Posterior cingulate gyrus (tissue), 11 donors: ENCODE measurements at regions not wholly inside any gene's neighbourhood (a gene's known extent, or its start where the extent isn't known, plus 50 kb on each side); places are given as distances from the start of the nearest gene placed in this dataset.

ENCODE experiments used
- DNase-seq, 10 donors: peaks; one replicate each; pipeline versions ENCODE4 v3.0.0 to v3.0.0-alpha.2; 2020 to 2021; ENCODE audit warnings: mixed read lengths in 3 of 10
- intact Hi-C: fragments of 100-400 bp; cut with DNase I; formaldehyde crosslinking; loops from one replicate; pipeline ENCODE4 v1.15.1; 2023

GRCh38 chr9:113772121-113772810 is 103.8 kb upstream of the ZNF618 start:
- intact Hi-C loops, result no loop called here

GRCh38 chr9:113774963-113775362 is 101.1 kb upstream of the ZNF618 start:
- intact Hi-C loops, result no loop called here
- DNase-seq, result no peak

More at GRCh38 chr9:113772121-113772810, 103.8 kb upstream of the ZNF618 start:
- DNase-seq, result no peak

DNA sequence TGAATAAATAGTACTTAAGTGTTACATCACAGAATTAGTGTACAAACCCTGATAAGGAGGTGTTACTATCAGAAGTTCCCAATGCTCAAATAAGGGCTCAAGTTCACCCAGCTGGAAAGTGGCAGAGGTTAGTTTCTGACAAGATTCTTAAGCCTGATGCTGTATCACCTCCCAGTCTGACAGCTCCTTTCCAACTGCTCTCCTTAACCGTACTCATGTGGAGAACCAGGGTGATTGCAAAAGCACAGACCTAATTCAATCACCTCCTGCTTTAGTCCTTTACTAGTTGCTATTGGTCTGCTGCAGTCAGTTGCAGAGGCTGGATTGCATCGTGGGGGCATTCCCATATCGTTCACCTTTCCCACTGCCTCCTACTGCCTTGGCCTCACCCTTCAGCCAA is 100.4 kb upstream of the ZNF618 start:
- DNase-seq, result no peak
- intact Hi-C loops, result no loop called here

GRCh38 chr9:113776194-113776593 is 99.9 kb upstream of the ZNF618 start:
- intact Hi-C loops, result no loop called here
- DNase-seq, result no peak

GRCh38 chr9:113781381-113781780 is 94.7 kb upstream of the ZNF618 start:
- no peak for DNase-seq
- intact Hi-C loops, result no loop called here

GRCh38 chr9:113781896-113782295 is 94.2 kb upstream of the ZNF618 start:
- DNase-seq, result no peak
- intact Hi-C loops, result no loop called here

- DNase-seq, result no peak
- intact Hi-C loops, result no loop called here
These were observed 92.6 kb upstream of the ZNF618 start for GRCh38 chr9:113783475-113783874.

DNA sequence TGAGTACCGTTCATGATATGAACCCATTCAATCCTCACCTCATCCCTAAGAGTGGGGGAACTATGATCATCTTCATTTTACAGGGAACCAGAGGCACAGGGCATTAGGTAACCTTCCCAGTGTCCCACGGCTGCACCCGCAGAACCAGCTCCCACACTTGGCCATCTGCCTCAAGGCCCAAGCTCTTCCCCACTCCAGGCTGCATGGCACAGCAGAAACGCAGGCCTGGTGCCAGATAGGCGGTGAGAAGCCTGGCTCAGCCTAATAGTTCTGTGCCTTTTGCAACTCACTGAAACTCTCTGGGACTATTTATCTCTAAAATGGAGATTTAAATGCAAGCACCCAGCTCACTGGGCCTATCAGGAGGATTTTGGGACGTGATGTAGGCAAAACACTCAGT is 90.8 kb upstream of the ZNF618 start:
- DNase-seq, result no peak
- intact Hi-C loops, result no loop called here

DNA sequence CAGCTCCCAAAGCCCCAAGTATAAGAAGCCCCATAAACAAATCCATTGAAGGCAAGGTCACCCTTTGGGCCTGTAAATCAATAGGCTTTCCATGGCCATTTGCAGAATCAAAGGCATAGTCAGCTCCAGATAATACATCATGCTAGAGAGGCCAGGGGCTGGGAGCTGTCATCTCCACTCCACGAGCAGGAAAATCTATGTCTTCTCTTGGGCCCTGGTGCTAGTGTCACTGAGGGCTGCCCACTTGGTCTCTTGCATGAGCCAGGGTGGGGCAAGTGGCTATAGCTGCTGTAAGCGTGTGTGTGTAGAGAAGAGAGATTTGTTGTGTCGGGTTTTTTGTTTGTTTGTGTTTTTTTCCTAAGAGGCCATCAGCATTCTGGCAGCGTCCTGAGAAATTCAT is 90.0 kb upstream of the ZNF618 start:
- no peak for DNase-seq
- intact Hi-C loops, result no loop called here

- DNase-seq, result no peak
- intact Hi-C loops, result no loop called here
These were observed 88.2 kb upstream of the ZNF618 start for GRCh38 chr9:113787871-113788270.

DNA sequence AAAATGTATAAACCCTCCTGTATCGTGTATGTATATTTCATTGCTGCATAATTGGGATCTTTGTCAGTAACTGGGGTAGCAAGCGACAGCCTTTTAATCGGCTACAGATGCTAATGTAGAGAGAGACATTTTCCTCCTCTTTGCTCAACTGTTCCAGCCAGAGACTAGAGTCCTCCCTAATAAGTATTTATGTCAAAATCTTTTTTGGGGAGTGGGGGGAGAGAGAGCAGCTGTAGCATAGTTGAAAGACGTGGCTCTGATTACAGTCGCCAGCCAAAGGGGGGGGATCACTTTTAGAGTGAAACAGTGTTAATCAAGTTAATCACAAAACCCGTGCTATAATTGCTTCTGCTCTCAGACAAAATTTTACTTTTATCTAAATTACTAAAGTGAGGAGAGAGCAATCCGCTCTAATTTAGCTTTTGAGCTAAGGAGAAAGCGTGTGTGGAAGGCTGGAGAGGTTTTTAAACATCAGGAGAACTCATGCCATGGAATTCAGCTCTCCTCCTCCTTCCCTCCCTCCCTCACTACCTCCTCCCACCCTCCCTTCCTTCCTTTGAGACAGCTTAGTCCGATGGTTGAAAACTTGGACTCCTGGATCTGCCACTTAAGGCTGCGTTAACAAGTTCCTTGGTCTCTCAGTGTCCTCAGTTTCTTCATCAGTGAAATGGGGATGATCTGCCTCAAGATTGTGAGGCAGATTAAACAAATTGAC is 87.3 kb upstream of the ZNF618 start:
- intact Hi-C loops, result no loop called here
- no peak for DNase-seq

GRCh38 chr9:113790093-113790492 is 86.0 kb upstream of the ZNF618 start:
- no peak for DNase-seq
- intact Hi-C loops, result no loop called here

DNA sequence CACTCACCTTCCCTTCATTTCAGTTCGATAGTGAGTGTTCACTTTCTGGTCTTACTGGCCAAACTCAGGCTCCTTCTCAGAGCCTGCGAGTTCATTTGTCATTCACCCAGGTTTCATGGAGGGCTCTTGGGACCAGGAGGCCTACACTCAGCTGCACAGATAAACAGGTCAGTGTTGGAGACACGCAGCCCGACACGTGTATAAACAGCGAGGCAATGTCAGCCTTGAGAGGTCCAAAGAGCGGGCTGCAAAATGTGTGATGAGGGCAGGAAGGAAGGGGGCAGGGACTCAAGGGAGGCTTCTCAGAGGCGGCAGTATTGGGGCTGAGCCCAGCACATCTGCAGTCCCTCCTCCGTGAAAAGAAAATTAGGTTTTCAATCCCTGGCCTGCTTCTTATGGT is 82.6 kb upstream of the ZNF618 start:
- intact Hi-C loops, result no loop called here
- no peak for DNase-seq

- intact Hi-C loops, result no loop called here
- DNase-seq, result no peak
These were observed 81.4 kb upstream of the ZNF618 start for GRCh38 chr9:113794721-113795120.

DNA sequence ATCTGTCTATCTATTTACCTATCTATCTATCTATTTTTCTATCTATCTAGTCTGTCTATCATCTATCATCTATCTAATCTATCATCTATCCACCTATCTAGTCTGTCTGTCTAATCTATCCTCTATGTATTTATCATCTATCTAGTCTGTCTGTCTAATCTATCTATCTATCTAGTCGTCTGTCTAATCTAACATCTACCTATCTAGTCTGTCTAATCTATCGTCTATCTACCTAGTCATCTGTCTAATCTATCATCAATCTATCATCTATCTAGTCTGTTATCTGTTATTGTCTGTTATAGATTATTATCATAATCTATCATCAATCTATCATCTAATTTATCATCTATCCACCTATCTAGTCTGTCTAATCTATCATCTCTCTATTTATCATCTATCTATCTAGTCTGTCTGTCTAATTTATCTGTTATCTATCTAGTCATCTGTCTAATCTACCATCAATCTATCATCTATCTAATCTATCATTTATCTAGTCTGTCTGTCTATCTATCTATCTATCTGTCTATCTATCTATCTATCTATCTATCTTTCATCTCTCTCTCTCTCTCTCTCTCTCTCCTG is 80.2 kb upstream of the ZNF618 start:
- intact Hi-C loops, result no loop called here
- no peak for DNase-seq

- no peak for DNase-seq
- intact Hi-C loops, result no loop called here
These were observed 79.3 kb upstream of the ZNF618 start for GRCh38 chr9:113796646-113797426.

DNA sequence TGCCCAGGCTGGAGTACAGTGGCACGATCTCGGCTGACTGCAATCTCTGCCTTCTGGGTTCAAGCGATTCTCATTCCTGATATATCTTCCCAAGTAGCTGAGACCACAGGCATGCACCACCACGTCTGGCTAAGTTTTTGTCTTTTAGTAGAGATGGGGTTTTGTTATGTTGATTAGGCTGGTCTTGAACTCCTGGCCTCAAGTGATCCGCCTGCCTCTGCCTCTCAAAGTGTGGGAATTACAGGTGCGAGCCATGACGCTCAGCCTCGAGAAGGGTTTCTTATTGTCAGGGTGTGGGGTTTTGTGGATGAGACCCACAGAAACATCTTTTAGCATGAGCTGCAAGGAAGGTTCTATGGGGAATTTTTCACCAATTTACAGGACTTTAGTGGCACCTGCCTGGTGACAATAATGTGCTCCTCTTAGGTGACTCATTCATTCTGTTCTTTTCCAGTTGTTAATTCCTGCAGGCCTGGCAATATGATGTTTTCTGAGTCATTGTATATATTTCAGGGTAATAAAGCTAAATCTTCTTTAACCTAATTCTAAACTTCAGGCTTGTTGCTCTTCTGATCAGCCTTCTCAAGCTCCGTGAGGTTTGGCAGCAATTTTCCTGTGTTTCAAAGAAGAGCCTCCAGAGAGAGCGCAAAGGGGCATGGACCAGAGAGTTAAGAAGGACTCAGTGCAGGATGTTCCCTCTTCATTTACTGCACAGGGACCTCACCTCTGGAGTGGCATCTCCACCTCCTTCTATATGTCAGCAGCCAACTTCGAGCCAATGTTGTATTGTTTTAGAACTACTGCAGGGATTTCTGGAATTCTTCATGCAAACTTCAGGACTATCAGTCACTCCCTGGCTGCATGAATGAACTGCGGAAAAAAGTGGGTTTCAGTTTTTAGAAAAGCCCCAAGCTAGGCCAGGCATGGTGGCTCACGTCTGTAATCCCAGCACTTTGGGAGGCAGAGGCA is 77.8 kb upstream of the ZNF618 start:
- DNase-seq, result no peak
- intact Hi-C loops, result no loop called here

- intact Hi-C loops, result no loop called here
- DNase-seq, result no peak
These were observed 75.8 kb upstream of the ZNF618 start for GRCh38 chr9:113800276-113800675.

DNA sequence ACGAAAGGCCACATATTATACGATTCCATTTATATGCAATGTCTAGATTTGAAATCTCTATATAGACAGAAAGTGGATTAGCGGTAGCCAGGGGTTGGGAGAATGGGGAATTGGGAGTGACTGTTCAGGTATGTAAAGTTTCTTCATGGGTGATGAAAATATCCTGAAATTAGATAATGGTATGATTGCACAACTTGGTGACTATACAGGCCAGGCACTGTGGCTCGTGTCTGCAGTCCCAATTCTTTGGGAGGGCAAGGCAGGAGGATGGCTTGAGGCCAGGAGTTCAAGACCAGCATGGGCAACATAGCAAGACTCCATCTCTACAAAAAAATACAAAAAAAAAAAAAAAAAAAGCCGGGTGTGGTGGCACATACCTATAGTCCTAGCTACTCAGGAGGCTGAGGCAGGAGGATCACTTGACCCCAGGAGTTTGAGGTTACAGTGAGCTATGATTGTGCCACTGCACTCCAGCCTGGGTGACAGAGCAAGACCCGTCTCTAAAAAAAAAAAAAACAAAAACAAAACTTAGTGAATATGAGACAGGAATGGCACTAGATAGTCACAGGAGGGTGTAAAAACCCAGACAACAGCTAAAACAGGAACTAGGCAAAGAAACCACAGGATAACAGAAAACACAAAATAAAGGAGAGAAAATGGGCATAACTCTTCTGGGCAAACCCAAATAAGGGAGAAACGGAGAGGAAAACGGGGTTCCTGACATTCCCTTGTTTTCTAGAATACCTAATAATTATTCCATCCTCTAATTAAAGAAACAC is 72.1 kb upstream of the ZNF618 start:
- no peak for DNase-seq
- intact Hi-C loops, result no loop called here
